ENCODE measurements at regions not wholly inside any gene's neighbourhood (a gene's known extent, or its start where the extent isn't known, plus 50 kb on each side); places are given as distances from the start of the nearest gene placed in this dataset.

DNA sequence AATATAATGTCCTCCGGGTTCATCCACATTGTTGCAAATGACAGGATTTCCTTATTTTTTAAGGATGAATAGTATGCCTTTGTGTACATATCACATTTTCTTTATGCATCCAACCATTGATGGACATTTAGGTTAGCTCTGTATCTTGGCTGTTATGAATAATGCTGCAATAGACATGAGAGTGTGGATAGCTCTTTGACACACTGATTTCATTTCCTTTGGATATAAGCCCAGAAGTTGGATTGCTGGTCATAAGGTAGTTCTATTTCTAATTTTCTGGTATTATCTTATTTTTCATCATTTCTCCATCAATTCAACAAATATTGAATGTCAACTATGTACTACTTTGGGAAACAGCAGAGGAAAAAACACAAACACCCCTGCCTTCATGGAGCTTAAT lies 423.3 kb downstream of the MTX2 start:
- no peak for DNase-seq (ENCODE audit: low spot score)
- Mint-ChIP-seq H3K27me3 (ENCODE audit: low read depth) (peaks cover 30% of the 10 kb centered on the region), H3K9me3 (no peaks in the 10 kb centered on the region), H3K4me1 (ENCODE audit: low read depth) (no peaks in the 10 kb centered on the region), H3K4me3 (no peak overlapping the region), H3K36me3 (ENCODE audit: low read depth) (no peaks in the 10 kb centered on the region), H3K27ac (no peak overlapping the region)

DNA sequence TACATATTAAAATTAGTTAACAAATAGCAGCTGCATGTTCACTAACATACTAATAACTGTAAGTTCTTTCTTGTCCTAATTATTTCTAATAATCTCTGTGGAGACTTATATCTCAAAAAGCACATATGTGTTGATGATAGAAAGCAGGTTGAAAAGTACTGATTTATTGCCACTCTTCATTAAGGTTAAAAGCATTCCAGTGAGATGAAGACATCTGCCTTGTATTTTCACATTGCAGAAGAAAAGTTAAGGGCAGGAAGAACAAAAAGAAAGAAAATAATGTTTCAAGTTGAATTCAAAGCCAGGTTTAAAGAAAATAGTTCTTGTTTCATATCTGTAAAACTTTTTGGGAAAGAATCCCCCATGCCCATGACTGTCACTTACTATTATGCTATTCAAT lies 429.9 kb downstream of the MTX2 start:
- no peaks in the 10 kb centered on the region for H3K9me3 Mint-ChIP-seq
- H3K36me3 Mint-ChIP-seq (ENCODE audit: low read depth): no peaks in the 10 kb centered on the region
- H3K27ac Mint-ChIP-seq: no peak overlapping the region
- no peaks in the 10 kb centered on the region for H3K4me1 Mint-ChIP-seq (ENCODE audit: low read depth)
- peaks cover 13% of the 10 kb centered on the region for H3K27me3 Mint-ChIP-seq (ENCODE audit: low read depth)
- H3K4me3 Mint-ChIP-seq: no peak overlapping the region
- DNase-seq (ENCODE audit: low spot score): no peak

DNA sequence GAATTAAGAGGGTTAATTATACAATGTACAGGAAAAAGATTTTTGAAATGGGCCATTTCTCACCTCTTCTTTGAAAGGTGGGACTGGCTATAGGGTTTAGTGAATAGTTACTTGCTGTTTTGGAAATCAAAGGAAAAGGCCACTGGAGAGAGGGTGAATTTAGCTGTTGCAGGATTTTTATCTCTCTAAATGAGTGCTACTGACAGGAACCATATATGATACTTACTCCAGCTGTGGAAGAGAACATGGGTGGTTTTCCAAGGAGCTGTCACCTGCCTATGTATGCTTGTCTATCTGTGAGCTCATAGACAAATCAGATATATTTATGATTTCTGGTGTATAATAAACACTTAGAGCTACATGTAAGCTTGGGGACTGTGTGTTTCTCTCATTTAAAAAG lies 430.4 kb downstream of the MTX2 start:
- no peak overlapping the region for H3K4me3 Mint-ChIP-seq
- H3K9me3 Mint-ChIP-seq: no peaks in the 10 kb centered on the region
- no peaks in the 10 kb centered on the region for H3K36me3 Mint-ChIP-seq (ENCODE audit: low read depth)
- peaks cover 12% of the 10 kb centered on the region for H3K27me3 Mint-ChIP-seq (ENCODE audit: low read depth)
- no peak overlapping the region for H3K27ac Mint-ChIP-seq
- H3K4me1 Mint-ChIP-seq (ENCODE audit: low read depth): no peaks in the 10 kb centered on the region
- DNase-seq (ENCODE audit: low spot score): no peak

DNA sequence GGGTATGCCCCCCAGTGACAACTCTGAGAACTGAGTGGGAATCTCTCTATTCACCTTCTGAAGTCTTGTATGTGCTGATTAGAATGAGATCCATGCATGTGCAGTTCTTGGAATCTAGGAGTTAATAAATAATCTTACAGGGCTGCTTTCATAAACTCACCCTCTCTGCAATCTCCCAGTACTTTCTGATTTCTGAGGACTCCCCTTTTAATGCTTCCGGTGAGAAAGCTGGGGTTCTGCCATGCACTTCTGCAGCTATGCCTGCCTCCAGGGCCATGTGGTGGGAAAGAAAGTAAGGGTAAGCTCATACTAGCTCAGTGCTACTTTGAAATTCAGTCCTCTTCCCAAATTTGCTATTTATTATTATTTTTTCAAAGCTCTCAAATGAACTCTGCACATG lies 432.9 kb downstream of the MTX2 start:
- Mint-ChIP-seq H3K27ac (no peak overlapping the region), H3K4me1 (ENCODE audit: low read depth) (no peaks in the 10 kb centered on the region), H3K27me3 (ENCODE audit: low read depth) (peaks cover 16% of the 10 kb centered on the region), H3K9me3 (no peaks in the 10 kb centered on the region), H3K4me3 (no peak overlapping the region), H3K36me3 (ENCODE audit: low read depth) (no peaks in the 10 kb centered on the region)
- no peak for DNase-seq (ENCODE audit: low spot score)

DNA sequence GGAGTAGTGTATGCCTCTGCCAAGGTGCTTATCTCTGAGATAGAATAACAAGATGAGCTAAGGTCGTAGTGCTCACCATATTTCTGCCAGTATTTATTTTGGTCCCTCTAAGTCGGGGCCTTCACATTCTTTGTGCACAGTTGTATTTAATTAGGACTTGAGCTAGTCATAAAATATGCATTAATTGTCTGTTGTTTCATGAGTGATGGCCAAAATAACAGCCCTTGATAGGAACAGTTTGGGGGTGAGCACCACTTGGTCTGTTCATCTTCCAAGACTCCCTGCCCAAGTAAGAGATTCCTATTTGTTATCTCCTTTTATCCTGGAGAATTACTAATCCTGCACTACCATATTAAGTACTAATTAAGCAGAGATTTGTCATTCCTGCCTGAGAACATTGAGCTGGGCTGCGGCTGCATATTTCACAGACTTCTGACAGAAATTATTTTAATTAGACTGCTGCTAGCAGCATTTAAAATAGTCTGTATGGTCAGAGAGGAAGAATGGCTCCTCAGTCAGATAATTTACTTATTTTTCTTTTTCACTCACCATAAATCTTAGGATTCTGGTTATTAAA lies 435.1 kb downstream of the MTX2 start:
- Mint-ChIP-seq H3K9me3 (no peaks in the 10 kb centered on the region), H3K27ac (no peak overlapping the region), H3K4me3 (no peak overlapping the region), H3K4me1 (ENCODE audit: low read depth) (no peaks in the 10 kb centered on the region), H3K36me3 (ENCODE audit: low read depth) (no peaks in the 10 kb centered on the region), H3K27me3 (ENCODE audit: low read depth) (peaks cover 13% of the 10 kb centered on the region)
- no peak for DNase-seq (ENCODE audit: low spot score)

DNA sequence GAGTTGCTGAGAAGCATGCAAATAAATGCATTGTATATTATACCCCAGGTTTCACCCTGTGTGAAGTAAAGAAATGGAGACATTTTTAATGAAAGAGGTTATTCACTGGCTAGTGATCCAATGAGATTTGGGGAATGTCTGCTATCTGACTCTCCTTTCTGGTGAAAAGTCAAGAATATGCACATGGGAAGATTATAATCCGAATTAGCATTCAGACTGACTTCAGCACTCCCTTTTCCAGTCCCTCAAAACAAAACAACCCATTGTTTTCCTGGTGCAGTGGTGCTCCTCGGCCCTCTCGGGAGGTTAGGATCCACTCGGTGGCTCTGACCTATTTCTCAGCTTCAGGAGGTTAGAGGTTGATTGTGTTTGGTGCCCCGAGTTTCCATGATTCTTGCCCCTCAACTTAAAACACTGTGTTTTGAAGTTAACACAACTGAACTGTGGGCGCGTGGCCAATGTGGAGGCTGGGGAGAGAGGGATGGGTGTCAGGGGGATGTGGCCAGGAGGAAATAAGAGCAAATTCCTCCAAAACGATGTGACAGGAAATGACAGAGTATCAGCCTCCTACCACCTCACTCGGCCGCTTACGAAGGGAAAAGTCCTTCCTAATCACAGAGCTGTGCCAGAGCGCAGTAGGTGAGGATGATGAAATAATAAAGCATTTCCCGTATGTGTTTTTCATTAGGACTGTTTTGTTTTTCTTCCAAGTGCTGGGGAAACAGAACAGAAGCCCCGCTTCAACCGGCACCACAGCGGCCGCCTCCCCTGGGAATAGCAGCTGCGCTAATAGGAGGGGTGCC lies 440.1 kb downstream of the MTX2 start:
- Mint-ChIP-seq H3K27me3 (ENCODE audit: low read depth) (peaks cover 14% of the 10 kb centered on the region), H3K27ac (no peak overlapping the region), H3K4me1 (ENCODE audit: low read depth) (no peaks in the 10 kb centered on the region), H3K4me3 (no peak overlapping the region), H3K36me3 (ENCODE audit: low read depth) (no peaks in the 10 kb centered on the region), H3K9me3 (no peaks in the 10 kb centered on the region)
- DNase-seq (ENCODE audit: low spot score): no peak

DNA sequence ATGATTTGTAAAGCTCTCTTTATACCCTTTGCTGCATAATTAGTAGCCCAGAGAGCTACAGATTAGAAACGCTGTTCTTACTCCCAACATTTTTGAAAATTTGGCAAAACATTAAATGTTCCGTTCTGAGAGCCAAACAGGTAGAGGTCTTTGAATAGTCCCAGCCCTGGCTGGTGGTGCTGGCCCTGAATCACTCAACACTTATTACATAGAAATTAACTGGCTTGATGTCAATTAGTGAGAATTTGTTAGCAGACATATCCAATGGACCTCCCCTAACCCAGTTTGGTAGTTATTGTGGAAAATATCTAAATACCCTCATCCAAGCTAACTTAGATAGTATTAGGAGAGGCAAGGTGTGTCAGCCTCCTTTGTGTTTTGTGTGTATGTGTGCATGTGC lies 440.7 kb downstream of the MTX2 start:
- H3K4me3 Mint-ChIP-seq: no peak overlapping the region

DNA sequence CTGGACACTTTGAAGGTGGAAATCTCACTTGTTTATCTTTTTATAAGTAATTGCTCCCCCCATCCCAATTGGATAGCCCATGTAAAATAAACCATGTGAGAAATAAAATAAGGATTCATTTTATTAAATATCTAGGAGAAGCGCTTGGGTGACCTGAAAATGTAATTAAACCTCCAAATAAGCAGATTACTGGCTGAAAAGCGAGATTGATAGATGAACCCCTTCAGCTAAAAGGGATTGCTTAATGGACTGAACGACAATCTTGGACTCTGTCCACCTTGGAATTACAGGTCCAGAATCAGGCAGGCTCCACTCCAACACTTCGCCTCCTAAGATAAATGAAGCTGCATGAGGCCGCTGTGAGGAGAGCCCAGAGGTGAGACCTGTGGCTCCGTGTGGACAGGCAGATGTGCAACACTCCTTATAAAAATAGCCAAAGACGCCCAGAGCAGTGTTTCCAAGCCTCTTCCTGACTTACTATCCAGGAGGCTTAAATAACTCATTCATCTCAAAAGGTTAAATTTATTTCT lies 441.5 kb downstream of the MTX2 start:
- Mint-ChIP-seq H3K9me3 (no peaks in the 10 kb centered on the region), H3K36me3 (ENCODE audit: low read depth) (no peaks in the 10 kb centered on the region), H3K4me1 (ENCODE audit: low read depth) (no peaks in the 10 kb centered on the region), H3K27ac (no peak overlapping the region), H3K27me3 (ENCODE audit: low read depth) (peaks cover 12% of the 10 kb centered on the region), H3K4me3 (no peak overlapping the region)
- no peak for DNase-seq (ENCODE audit: low spot score)

More for the DNA sequence above, 440.7 kb downstream of the MTX2 start:
- H3K36me3 Mint-ChIP-seq (ENCODE audit: low read depth): no peaks in the 10 kb centered on the region
- no peaks in the 10 kb centered on the region for H3K4me1 Mint-ChIP-seq (ENCODE audit: low read depth)
- H3K27ac Mint-ChIP-seq: no peak overlapping the region
- DNase-seq (ENCODE audit: low spot score): no peak
- H3K27me3 Mint-ChIP-seq (ENCODE audit: low read depth): peaks cover 13% of the 10 kb centered on the region
- no peaks in the 10 kb centered on the region for H3K9me3 Mint-ChIP-seq

DNA sequence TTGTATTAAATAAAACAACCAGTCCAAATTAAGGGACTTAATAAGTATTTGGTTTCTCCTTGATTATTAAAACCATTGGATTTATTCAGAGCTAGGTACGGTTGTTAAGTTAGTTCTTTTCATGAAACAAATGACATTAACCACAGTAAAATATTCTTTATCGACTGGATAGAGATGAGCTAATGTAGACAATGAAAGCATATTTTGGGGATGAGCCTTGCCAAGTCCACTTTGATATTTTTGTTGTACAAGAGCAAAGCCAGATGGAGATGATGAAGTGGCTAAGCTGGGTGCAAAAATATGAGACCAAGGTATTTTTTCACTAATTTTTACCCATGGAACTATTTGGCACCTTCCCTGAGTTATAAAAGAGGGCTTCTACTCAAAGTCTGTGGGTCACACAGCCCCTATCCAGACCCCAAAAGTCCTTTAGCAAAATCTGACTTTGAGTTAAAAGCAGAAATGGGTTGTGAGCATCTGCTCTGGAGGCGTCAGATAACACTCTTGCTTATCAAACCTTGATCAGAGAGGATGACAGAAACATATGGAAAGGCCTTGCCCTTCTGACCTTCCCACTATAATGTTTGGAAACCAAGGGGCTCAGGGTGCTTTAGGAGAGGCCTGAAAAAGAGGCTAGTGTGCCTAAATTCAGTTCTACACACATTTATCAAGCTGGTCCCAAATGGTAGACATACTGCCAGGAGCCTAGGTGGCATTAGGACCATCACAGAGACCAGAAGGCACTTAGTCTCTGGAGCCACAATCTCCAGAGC lies 456.8 kb downstream of the MTX2 start:
- Mint-ChIP-seq H3K27me3 (ENCODE audit: low read depth) (peaks cover 13% of the 10 kb centered on the region), H3K9me3 (no peaks in the 10 kb centered on the region), H3K36me3 (ENCODE audit: low read depth) (no peaks in the 10 kb centered on the region), H3K27ac (no peak overlapping the region), H3K4me3 (no peak overlapping the region), H3K4me1 (ENCODE audit: low read depth) (no peaks in the 10 kb centered on the region)
- no peak for DNase-seq (ENCODE audit: low spot score)

DNA sequence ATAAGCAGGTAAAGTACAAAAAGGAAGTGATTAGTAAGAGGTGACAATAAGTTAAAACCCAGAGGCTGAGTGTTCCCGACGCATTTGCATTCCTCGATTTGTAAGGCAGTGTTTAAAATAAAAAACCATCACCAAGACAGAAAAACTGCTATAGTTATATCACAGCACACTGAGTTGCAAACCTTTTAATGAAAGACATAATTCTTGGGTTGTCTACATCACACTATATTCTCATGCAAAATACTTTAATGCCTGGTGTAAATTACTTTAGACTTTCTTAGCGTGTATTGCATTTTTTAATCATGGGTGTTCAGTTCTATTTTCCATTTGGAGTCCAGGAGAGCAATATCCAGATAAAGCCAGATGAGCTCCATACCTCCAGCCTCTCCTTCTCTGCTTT lies 458.5 kb downstream of the MTX2 start:
- no peaks in the 10 kb centered on the region for H3K36me3 Mint-ChIP-seq (ENCODE audit: low read depth)
- no peak overlapping the region for H3K27ac Mint-ChIP-seq
- H3K4me3 Mint-ChIP-seq: no peak overlapping the region
- no peaks in the 10 kb centered on the region for H3K9me3 Mint-ChIP-seq
- H3K27me3 Mint-ChIP-seq (ENCODE audit: low read depth): peaks cover 8% of the 10 kb centered on the region
- H3K4me1 Mint-ChIP-seq (ENCODE audit: low read depth): no peaks in the 10 kb centered on the region
- no peak for DNase-seq (ENCODE audit: low spot score)

DNA sequence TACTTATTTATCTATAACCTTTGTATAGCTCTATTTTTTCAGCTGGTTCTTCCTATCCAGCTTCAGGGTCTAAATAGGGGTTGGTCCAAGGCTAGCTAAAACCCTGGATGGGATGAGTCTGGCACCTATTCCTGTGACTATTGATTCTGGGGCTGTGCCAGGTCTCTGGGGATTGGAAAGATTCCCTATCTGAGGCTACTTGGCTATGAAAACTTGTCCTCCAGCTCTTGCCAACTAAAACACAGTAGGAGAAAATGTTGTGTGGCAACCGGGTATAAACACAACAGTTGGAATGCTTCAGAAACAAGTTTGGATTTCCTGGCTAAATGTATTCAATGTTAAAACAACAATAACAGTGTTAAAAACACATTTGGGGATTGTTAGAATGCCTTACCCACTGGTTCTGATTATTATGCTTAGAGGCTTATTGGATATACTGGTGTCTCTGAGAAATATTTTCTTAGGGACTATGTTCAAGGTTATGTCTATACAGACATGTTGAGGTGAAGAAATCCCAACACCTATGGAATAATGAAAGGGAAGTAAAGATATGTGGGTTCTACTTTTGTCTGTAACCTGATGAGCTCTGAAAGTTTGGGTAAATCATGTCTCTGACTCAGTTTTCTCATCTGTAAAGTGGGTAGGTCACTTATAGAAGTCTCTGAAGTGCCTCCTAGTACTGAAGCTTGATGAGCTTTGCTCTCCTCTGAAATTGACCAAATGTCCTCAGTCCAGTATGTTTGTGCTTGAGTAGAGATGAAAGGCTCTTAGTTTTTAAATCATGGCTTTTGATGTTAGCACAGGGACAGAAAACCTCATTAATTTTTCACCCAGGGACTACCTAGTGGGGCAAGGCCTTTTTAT lies 460.7 kb downstream of the MTX2 start:
- Mint-ChIP-seq H3K27me3 (ENCODE audit: low read depth) (peaks cover 8% of the 10 kb centered on the region), H3K27ac (no peak overlapping the region)

DNA sequence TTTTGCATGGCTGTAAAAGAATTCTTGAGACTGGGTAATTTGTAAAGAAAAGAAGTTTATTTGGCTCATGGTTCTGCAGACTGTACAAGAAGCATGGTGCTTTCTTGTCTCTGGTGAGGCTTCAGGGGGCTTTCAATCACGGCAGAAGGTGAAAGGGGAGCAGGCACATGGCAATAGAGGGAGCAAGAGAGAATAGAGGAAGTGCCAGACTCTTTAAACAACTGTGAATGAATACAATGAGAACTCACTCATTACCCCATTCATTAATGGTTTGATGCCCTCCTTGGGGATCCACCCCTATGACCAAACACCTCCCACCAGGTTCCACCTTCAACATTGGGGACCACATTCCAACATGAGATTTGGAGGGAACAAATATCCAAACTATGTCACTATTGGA lies 463.5 kb downstream of the MTX2 start:
- no peaks in the 10 kb centered on the region for H3K36me3 Mint-ChIP-seq (ENCODE audit: low read depth)
- no peak for DNase-seq (ENCODE audit: low spot score)
- peaks cover 8% of the 10 kb centered on the region for H3K27me3 Mint-ChIP-seq (ENCODE audit: low read depth)
- no peak overlapping the region for H3K27ac Mint-ChIP-seq
- H3K4me3 Mint-ChIP-seq: no peak overlapping the region
- no peaks in the 10 kb centered on the region for H3K4me1 Mint-ChIP-seq (ENCODE audit: low read depth)
- no peaks in the 10 kb centered on the region for H3K9me3 Mint-ChIP-seq

More for the DNA sequence above, 460.7 kb downstream of the MTX2 start:
- H3K9me3 Mint-ChIP-seq: no peaks in the 10 kb centered on the region
- DNase-seq (ENCODE audit: low spot score): no peak
- H3K4me3 Mint-ChIP-seq: no peak overlapping the region
- H3K36me3 Mint-ChIP-seq (ENCODE audit: low read depth): no peaks in the 10 kb centered on the region
- no peaks in the 10 kb centered on the region for H3K4me1 Mint-ChIP-seq (ENCODE audit: low read depth)

DNA sequence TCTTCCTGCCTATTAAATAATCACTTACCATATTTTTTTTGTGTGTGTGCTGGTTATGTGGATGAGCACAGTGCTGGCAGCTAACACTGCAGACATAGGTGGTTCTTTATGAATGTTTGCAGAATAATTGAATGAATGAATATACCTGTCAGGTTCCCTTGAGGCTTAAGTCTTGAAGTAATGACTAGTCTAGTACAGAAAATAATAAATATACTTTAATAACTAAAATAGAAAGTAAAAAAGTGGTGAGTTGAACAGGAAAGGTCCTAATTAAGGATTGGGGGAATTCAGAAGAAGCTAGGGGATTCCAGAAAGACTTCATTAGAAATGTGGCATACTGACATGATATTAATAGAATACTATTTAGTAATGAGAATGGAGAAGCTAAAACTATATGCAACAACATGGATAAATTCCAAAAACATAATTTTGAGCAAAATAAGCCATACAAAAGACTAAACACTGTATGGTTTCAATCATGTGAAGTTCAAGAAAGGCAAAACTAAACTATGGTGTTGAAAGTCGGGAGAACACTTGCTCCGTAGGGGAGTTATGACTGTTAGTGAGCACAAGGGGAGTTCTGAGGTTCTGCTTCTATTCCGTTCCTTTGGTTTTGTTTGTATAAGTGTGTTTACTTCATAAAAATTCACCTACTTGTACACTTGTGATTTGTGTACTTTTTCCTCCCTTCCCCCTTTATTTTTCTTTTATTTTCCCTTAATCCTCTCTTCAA lies 464.6 kb downstream of the MTX2 start:
- Mint-ChIP-seq H3K9me3 (no peaks in the 10 kb centered on the region), H3K4me1 (ENCODE audit: low read depth) (no peaks in the 10 kb centered on the region), H3K4me3 (no peak overlapping the region), H3K27me3 (ENCODE audit: low read depth) (peaks cover 10% of the 10 kb centered on the region), H3K36me3 (ENCODE audit: low read depth) (no peaks in the 10 kb centered on the region), H3K27ac (no peak overlapping the region)
- no peak for DNase-seq (ENCODE audit: low spot score)

Measured in T-helper 2 cell treated with Interferon-gamma antibody and Interleukin-4, amounts not matched to agents 5 μg/mL and 100 μg/mL, for 36 hours (primary cell).